Neutrophil (primary cell): ENCODE measurements at regions not wholly inside any gene's neighbourhood (a gene's known extent, or its start where the extent isn't known, plus 50 kb on each side); places are given as distances from the start of the nearest gene placed in this dataset.

Experiments
- H3K27ac ChIP-seq: fragments of 200-600 bp; sonication (generic); 2 replicates; pipeline ENCODE4 v1.5.1; 2016; ENCODE audit warnings: mild to moderate bottlenecking, moderate library complexity
- H3K27me3 ChIP-seq: fragments of 200-600 bp; sonication (generic); 2 replicates; pipeline ENCODE4 v1.6.0; 2016; ENCODE audit warnings: mild to moderate bottlenecking
- H3K36me3 ChIP-seq: fragments of 200-600 bp; sonication (generic); 2 replicates; pipeline ENCODE4 v1.5.1; 2017
- H3K4me1 ChIP-seq, 2 experiments: fragments of 200-600 bp in 1 of 2; sonication (generic) in 1 of 2; 1 replicate in 1 of 2; 2 replicates in 1 of 2; pipeline versions ENCODE4 v1.5.1 to v1.6.1; 2013 to 2016; ENCODE audit warnings: low read depth in 1 of 2, low read length in 1 of 2, mild to moderate bottlenecking in 1 of 2, moderate library complexity in 1 of 2; ENCODE audit not compliant: control insufficient read depth in 1 of 2, insufficient read depth in 1 of 2
- H3K4me3 ChIP-seq, 2 experiments: fragments of 200-600 bp in 1 of 2; sonication (generic) in 1 of 2; 1 replicate in 1 of 2; 2 replicates in 1 of 2; pipeline ENCODE4 v1.5.1; 2013 to 2016; ENCODE audit warnings: low read depth in 1 of 2, low read length in 1 of 2, mild to moderate bottlenecking in 1 of 2, moderate library complexity in 1 of 2
- H3K9me3 ChIP-seq: fragments of 200-600 bp; sonication (generic); 2 replicates; pipeline ENCODE4 v1.5.1; 2016
- TF ChIP-seq, protein P1 (sequence below): fragments of 200-600 bp; sonication (generic); IDR thresholded peaks from 2 replicates; pipeline ENCODE4 v1.5.1; 2016; ENCODE audit warnings: antibody characterized with exemption

DNA sequence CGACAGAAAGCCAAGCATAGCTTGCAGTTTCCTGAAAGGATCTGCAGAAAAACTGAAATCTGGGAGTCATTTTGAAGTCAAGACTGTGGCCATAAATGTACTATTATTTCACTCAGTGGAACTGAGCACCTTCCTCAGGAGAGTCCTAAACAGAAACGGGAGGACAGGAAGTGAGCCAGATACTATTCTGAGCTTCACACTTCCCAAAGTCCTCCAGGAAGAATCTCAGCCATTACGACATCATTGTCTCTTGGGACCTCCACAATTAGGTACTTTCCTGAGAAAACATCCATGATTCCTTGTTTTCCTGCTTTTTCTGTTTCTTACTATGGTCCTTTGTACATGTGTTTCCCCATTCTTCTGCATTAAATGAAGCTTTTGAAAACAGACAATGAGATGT, 299.2 kb upstream of the USP25 start:
- TF ChIP-seq, protein P1, sequence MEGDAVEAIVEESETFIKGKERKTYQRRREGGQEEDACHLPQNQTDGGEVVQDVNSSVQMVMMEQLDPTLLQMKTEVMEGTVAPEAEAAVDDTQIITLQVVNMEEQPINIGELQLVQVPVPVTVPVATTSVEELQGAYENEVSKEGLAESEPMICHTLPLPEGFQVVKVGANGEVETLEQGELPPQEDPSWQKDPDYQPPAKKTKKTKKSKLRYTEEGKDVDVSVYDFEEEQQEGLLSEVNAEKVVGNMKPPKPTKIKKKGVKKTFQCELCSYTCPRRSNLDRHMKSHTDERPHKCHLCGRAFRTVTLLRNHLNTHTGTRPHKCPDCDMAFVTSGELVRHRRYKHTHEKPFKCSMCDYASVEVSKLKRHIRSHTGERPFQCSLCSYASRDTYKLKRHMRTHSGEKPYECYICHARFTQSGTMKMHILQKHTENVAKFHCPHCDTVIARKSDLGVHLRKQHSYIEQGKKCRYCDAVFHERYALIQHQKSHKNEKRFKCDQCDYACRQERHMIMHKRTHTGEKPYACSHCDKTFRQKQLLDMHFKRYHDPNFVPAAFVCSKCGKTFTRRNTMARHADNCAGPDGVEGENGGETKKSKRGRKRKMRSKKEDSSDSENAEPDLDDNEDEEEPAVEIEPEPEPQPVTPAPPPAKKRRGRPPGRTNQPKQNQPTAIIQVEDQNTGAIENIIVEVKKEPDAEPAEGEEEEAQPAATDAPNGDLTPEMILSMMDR, result no peak
- no peak overlapping the region for H3K27ac ChIP-seq
- no peaks in the 10 kb centered on the region for H3K4me1 ChIP-seq
- H3K27me3 ChIP-seq, result no peaks in the 10 kb centered on the region
- H3K36me3 ChIP-seq, result no peaks in the 10 kb centered on the region
- no peak overlapping the region for H3K4me3 ChIP-seq
- H3K9me3 ChIP-seq, result no peaks in the 10 kb centered on the region

GRCh38 chr21:15431053-15431452, 298.7 kb upstream of the USP25 start:
- H3K4me3 ChIP-seq, result no peak overlapping the region
- TF ChIP-seq, protein P1, result no peak
- no peaks in the 10 kb centered on the region for H3K4me1 ChIP-seq
- H3K27me3 ChIP-seq, result no peaks in the 10 kb centered on the region
- H3K27ac ChIP-seq, result no peak overlapping the region
- H3K36me3 ChIP-seq, result no peaks in the 10 kb centered on the region
- no peaks in the 10 kb centered on the region for H3K9me3 ChIP-seq

DNA sequence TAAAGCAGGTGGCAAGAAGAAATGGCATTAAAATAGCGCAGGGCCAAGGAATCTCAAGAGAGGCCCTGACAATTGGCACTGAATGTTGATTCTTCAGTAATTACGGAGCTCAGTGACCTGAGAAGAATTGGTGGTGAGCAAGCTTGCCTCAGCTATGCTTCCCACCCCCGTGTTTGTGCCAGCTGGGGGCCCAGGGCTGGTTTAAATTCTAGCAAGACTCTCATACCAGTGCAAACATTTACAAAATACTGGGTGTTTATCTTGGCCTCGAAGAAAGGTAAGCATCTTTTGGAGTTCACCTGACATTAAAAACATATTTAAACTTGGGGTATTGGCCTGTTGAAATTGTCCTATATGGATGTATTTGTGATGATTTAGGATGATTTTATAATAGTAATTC, 296.7 kb upstream of the USP25 start:
- Histone ChIP-seq H3K9me3 (no peaks in the 10 kb centered on the region), H3K36me3 (no peaks in the 10 kb centered on the region), H3K27me3 (no peaks in the 10 kb centered on the region), H3K27ac (no peak overlapping the region), H3K4me1 (no peaks in the 10 kb centered on the region), H3K4me3 (no peak overlapping the region)
- TF ChIP-seq, protein P1, result no peak

GRCh38 chr21:15434163-15434905, 295.4 kb upstream of the USP25 start:
- TF ChIP-seq, protein P1, result no peak
- Histone ChIP-seq H3K36me3 (no peaks in the 10 kb centered on the region), H3K27me3 (no peaks in the 10 kb centered on the region), H3K9me3 (no peaks in the 10 kb centered on the region), H3K4me3 (no peak overlapping the region), H3K4me1 (no peaks in the 10 kb centered on the region), H3K27ac (no peak overlapping the region)

DNA sequence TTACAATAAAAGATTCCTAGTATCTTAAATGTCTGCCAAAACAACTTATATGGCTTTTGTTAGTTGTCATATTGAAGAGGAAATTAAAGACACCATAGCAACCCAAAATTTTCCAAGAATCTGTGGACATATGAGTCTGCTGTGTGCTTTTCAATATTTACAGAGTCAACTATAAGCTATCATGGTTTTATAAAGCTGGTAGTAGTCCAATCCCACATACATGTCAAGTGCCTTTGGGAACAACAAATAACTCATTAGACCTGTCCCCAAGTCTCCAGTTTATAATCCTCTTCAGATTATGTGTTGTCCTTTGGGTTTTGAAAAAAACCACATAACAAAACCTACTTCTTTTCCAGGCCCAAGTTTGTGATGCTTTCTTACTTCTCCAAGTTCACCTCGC, 293.8 kb upstream of the USP25 start:
- H3K36me3 ChIP-seq, result no peaks in the 10 kb centered on the region
- no peak overlapping the region for H3K4me3 ChIP-seq
- TF ChIP-seq, protein P1, result no peak
- H3K27me3 ChIP-seq, result no peaks in the 10 kb centered on the region
- H3K27ac ChIP-seq, result no peak overlapping the region
- H3K4me1 ChIP-seq, result no peaks in the 10 kb centered on the region
- no peaks in the 10 kb centered on the region for H3K9me3 ChIP-seq
